NCI-H226 (cell line): ENCODE measurements at regions not wholly inside any gene's neighbourhood (a gene's known extent, or its start where the extent isn't known, plus 50 kb on each side); places are given as distances from the start of the nearest gene placed in this dataset.

Experiments
- DNase-seq: peaks from one replicate; pipeline ENCODE4 v3.0.0-alpha.2; 2015

DNA sequence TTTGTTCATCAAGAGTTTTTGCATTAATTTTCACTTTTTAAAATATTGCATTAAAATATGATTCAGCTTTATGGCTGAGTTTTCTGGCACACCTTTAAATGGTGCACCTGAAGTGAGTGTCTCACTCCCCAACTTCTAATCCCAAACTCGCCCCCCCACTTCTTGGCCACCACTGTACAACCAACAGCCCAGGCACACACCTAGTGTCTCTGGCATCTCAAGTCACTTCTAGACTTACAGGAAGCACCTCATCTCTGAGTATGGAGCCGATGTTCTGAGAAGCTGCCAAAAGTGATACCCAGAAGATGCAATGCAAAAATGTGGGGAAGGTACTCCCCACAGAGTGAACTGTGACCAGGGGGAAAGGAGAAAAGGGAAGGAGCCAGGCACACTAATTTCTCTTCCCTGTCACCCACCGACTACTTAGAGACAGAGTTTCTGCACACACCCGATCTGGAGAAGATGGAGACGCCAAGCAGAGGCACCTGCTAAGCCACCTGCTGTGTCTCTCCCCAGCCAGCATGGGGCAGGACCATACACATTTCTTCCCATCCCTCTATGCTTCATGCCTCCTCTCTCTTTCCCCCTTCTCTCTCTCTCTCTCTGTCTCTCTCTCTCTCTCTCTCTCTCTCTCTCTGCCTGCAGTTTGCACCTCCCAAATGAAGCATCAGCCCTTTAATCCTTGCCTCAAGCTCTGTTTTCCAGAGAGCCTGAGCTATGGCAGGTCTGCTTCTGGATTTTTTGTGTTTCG, 155.3 kb upstream of the ZNF507 start:
- no peak for DNase-seq

DNA sequence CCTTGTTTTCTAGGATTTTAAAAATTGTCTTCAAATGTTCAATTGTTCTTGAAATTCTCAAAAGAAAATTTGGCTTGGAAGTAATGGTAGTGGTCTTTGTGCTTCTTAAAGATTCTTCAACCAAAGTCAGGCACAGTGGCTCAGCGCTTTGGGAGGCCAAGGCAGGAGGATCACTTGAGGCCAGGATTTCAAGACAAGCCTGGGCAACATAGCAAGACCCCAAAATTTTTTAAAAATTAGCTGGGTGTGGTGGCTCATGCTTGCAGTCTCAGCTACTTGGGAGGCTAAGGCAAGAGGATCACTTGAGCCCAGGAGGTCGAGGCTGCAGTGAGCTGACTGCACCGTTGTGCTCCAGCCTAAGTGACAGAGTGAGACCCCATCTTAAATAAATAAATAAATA, 153.5 kb upstream of the ZNF507 start:
- DNase-seq: no peak

DNA sequence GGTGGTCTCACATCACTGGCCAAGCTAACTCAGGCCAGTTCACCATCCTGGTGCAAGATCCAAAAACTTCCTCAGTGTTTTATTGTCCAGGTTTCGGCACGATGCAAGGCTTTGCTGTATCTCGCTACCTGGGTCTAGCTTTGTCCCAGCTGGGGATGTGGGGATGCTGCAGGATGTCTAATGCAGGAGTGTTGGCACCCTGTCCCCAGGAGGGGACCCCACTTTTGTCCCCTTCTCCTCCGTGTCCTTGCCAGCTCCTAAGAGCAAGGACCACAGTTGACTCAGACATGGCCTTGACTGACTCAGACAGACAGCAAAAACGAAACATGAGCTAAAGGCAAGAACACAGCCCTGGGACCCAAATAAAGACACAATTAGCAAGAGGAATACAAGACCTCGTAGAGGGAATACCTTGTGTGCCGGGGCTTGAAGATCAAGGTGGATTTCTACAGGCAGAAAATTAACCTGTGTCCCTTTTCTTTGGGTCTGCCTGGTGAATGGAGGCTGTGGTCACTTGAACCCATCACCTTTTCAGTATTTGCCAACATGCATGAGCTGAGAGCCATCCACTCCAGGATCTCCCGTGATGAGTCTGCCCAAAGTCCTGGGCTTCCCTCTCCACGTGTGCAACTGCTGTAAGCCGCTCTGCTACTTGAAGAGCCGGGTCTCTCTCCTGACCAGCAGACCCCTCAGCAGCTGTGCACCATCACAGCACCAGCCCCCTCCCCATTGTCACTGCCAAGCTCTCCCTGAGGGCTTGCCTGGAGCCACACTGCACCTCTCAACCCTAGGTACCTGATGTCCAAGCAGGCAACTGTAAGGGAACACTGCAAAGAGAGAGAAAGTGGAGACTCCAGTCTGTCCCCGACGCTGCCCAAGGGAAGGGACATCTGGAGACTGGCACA, 149.5 kb upstream of the ZNF507 start:
- DNase-seq: no peak

DNA sequence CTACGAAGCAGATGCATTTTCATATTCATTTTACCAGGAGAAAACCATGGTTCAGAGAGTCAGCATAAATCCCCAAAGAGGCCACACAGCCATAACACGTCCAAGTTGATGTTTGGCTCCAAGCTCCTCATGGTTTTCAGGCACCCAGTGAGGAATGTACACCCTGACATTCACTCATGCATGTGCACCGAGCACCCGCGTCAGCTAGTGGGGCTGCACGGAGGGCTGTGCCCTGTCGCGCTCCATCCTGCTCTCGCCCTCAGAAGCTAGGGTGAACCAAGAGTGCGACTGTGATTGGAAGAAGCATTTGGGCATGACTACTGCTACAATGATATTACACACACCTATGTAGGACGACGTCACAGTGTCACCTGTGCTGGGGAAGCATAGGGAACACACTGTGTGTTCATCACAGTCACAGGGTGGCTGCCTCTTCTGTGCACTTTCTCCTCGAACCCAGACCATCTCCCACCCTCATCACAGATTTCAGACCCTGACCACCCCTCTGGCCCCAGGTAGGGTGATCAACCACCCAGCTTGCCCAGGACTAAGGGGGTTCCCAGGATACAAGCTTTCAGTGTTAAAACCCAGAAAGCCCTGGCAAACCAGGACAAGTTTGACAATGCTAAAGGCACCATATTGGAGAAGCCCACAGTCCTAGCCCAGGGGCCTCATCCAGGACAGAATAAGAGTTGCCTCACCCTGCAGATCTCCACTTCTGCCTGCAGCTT, 148.6 kb upstream of the ZNF507 start:
- no peak for DNase-seq

DNA sequence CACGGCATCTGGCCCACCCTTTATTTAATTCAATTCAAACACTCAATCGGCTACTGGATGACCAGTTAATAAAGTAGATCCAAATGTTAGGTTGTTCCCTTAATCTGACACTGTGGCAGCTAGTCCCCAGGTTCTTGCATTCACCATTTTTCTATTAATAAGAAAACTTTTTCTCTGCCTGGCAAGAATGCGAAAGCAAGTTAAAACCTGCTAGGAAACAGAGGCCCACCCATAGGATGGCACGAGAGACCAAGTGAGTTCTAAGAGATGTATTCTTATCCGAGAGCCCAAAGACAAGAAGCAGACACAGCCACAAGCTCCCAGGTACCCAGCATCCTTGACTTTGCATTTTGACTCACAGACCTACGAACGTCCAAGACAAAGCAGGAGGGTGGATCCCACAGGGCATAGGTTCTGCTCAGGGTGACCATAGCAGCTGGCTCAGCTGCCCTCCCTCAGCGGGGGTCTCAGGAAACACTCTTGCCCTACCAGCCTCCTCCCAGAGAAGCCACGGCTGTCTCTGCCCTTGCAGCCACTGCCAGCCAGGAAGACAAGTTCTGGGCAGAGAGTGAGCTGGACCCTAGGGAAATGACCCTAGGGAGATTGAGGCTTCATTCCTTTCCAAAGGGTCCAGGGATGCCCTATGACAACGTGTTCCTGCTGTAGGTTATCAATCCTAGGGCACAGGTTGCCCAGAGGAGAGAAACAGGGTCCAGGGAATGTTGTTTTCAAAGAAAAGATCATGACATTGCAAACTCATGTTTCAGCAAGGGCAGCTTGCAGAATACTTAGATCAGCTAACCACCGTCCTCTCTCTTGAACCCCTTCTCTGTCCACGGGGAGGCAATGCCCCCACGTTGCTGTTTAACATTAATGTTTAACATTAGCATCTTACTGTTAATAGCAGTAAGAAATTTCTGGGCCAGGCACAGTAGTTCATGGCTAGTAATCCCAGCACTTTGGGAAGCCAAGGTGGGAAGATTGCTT, 147.2 kb upstream of the ZNF507 start:
- no peak for DNase-seq

DNA sequence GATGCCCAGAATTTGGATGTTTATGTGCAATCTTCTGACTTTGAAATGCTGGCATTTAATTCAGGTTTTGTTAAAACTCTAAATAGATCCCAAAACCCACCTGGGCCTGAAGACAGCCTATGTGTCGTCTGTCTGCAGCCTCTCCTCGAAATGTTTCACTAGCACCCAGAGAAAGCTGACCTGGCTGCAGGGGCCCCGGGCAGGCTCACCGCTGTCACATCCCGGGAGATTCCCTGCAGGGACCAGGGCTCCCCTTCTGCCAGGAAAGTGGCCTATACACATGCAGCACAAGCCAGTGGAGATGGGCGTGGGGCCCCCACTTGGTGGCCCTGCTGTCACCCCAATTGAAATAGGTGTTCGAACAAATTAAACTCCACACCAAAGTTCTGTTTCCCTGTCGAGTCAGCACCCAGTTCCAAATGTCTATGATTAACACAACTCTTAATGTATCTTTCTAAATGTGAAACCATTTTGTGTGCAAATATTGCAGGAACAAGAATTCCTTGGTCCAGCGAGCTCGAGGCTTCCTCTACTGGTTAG, 145.8 kb upstream of the ZNF507 start:
- no peak for DNase-seq

DNA sequence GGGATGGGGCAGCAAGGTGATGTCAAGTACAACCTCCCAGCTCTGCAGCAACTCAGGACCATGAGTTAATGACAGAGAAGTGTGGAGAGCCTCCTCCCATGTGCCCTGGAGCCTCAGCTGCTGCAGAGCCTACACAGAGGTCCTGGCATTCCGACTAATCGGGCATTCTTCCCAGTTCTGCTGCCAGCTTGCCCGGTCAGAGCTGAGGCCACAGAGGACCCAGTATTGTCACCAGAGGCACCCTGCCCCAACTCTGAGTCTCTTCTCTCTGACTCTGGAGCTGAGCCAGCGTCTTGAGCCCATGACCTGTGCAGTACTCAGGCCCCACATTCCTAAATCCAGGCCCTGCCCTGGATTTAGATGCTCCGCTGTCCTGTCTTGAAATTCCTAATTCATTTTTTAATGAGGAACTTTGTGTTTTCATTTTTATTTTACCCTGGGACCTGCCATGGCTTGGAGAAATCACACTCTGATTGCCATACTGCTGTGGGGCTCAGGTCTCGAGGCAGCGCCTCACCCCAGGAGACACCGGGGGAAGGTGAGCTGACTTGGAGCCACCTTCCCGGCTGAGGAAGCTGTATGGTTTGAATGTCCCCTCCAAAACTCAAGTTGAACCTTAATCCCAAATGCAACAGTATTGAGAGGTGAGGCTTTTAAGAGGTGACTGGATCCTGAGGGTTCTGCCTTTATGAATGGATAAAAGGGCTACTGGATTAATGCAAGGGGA, 144.9 kb upstream of the ZNF507 start:
- no peak for DNase-seq

DNA sequence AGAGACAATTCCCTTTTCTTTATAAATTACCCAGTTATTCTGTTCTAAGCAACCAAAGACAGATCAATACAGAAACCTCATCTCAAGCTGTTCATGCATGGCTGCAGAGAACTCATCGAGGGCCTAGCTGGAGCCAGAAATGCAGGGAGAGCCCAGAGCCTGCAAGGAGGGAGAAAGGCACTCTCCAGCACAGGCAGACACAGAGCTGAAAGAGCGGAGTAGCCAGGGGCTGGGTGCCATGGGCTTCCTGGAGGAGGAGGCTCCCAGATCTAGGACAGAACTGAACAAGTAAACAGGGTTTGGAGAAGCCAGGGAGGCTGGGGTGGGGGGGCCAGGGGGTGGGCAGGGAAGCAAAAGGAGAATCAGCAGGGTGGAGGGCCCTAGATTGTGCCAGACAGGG, 144.2 kb upstream of the ZNF507 start:
- no peak for DNase-seq

DNA sequence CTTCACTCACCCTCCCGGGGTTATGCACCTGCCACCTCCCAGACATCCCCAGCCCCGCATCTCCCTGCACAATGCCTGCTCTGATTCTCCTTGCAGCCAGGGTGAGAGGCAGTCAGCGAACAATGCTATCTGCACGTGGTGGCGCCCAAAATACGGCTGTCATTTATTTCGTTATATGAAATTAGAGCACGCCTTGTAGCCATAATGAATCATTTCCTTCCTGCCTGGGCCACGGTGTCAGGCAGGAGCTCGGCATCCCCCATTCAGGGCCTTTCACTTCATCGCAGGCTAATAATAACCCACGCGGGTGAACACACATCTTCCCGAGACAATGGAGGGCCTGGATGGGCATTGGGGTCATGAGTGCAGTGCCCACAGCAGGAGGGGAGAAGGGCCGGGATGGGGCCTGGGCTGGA, 143.8 kb upstream of the ZNF507 start:
- no peak for DNase-seq

DNA sequence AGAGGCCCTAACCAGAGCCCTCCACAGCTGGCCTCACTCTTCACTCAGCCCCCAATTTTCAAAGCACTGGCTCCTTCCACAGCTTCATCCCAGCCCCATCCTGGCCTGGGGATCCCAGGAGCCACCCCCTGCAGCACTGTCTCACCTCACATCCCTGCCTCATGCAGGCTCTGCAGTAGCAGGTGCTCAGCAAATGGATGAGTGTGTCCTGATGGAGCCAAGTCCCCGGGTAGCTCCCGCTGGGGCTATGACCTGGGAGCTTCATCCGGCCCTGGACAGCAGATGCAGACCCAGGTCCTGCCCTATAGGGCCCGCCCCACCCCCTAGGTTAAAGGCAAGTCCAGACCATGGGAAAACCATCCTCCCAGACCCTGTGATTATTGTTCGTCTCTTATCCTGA, 143.2 kb upstream of the ZNF507 start:
- no peak for DNase-seq

DNA sequence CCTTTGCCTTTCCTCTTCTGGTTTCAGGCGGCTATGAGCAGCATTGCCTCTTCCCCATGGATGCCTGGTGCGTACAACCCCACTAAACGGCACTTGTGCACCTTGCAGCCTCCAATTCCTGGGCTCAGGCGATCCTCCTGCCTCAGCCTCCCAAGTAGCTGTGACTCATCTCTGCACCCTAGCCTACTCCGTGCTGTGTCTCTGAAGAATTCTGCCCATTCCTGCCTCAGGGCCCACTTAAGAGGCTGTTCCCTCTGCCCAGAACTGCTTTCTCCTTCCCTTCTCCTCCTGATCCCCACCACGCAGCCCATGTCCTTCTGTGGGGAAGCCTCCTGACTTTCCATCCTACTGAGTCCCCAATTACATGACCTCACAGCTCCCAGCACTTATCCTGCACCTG, 142.2 kb upstream of the ZNF507 start:
- DNase-seq: no peak

DNA sequence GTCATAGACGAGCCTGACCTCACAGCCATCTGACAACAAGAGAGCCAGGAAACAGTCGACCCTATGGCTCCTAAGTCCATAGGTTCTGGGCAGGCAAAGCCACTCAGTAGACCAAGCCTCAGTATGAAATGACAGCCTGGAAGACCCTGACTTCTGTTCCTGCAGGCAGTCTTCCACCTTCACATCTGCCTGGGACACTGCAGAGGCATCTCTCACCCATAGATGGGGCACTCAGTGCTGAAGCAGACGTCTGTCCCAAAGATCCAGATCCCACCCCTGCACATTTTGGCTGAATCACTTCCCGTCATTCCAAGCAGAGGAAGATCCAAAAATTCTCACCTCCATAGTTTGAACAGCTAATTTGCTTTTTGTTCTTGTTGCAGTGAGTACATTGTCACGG, 139.3 kb upstream of the ZNF507 start:
- no peak for DNase-seq

DNA sequence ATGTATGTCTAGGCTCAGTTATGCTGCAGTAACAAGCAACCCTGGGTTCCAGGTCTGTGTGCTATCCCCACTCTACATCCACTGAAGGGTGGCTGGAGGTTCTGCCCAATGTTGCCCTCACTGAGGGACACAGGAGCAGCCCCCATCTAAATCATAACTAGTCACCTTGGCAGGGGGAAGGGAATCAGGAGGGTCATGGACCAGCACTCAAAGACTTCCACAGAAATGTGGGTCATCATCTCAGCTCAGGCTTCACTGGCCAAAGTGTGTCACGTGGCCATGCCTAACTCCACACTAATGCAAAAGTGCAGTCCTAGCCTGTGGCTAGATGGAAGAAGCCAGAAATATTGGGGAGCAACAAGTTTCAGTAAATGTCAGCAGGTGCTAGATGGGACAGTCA, 137.3 kb upstream of the ZNF507 start:
- no peak for DNase-seq

DNA sequence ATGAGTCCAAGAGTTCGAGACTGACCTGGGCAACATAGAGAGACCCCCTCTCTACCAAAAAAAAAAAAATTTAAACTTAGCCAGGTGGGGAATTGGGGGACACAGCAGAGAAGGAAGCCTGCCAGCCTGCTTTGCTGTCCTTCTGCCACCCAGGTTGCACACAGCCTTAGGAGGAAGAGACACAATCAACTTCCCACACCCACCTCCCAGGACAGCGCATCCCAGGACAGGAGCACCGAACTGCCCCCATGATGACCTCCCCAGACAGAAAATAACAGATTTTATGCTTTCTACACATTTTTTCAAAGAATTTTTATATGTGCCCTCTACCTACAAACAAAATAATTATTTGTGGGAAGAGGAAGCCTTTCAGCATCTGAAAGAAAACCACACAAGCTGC, 126.0 kb upstream of the ZNF507 start:
- no peak for DNase-seq

DNA sequence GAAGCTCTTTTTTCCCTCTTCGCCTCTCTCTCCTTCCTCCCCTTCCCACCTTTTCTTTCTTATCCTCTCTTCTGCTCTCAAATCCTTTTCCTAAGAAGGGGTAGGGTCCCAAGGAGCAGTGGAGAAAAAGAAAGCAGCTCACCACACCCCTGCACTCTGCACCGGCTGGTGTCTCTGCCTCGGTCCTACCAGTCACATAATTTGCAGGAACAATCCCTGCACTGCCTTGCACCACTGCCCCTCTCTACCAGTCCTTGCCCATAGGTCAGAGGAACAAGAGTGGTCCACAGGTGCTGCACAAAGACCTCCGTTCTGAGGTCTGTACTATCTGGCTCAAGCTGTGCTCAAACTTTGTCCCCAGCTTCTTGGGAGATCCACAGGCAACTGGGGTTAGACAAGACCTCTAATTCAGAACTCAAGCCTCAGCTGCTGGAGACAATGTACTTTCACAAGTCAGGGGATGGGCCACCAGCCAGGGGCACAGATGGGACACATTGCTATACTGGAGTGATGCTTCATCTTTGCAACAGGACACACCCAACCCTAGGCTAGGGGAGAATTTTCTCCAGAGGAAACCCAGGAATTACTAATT, 125.4 kb upstream of the ZNF507 start:
- DNase-seq: no peak

DNA sequence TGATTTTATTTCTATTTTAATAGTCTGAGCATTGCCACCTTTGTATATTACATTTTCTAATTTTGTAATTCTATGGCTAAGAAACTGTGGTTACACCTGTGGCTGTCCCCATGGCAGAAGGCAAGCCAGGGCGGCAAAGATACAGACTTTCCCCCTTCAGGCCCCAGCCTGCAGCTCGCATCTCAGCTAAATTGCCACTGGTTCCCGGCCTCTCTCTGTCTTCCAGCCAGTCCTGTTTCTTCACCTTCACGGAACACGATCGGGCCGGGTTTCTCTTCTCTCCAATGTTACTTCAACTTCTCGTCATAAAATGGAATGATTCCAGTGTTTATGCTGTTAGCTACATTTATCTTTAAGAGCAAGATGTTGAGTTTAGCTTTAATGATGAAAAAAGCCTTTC, 124.5 kb upstream of the ZNF507 start:
- no peak for DNase-seq

DNA sequence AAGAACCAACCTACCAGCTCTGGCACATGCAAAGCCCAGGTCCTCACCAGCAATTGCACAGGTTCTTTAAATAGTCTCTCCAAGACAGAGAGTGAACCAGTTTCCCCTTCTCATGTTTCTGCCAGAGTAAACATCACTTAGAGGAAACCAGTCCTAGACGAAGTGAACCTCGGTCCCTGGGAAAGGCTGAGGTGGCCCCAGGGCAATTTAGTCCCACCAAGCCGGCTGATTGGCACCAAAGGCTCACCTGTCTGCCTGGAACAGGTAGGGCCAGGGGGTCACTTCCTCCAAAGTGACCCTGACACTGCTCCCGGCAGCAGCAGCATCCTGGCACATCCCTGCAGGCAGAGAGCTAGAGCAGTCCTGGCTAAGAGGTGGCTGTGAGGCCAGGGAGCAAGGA, 122.9 kb upstream of the ZNF507 start:
- DNase-seq: no peak

DNA sequence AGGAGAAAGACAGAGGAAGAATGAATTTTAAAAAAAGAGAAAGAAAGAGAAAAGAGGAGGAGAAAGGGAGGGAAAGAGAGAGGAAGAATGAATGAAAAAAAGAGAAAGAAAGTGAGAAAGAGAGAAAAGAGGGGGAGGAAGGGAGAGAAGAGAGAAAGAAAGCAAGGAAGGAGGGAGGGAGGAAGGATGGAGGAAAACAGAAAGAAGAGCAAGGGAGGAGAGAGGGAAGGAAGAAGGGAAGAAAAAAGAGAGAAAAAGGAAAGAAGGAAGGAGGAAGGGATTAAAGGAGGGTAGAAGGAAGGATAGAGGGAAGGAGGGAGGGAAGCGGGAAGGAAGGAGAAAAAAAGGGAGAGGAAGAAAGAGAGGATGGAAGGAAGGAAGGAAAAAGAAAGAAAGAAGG, 122.3 kb upstream of the ZNF507 start:
- DNase-seq: no peak

DNA sequence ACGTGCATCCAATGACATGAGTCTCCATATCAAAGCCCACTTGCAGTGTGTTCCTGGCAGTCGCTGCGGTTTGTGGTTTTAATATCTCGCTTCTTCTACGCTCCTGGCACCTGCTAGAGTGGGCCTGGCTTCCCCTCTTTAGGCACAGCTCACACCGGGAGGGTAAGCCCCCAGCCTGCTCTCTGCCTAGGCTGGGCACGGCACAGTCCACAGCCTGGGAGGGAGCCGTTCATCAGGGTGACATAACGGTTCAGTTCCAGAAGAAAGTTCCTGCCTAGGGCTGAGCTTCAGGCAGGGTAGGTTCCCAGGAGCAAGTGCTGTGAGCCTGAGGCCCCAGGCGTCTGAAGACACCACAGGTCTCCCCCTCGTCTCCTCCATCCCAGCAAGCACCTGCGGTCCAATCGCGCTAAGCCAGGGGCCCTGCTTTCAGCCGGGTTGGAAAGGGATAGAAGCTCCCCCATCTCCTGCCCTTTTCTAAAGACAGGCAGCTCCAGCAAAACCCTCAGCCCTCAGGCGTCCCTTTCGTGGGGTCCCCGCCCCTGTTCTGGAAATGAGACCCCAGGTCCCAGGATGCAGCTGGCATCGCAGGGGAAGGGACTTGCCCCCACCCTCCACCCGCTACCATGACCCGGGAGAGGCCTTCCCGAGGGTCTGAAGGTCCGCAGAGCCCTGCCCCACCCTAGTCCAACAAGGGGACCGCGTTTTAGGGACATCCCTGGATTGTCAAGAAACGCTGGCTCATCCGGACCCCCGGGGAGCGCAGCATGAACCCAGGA, 121.6 kb upstream of the ZNF507 start:
- DNase-seq: no peak
